ENCODE measurements at regions not wholly inside any gene's neighbourhood (a gene's known extent, or its start where the extent isn't known, plus 50 kb on each side); places are given as distances from the start of the nearest gene placed in this dataset.
A peak's percentile ranks its signal among the peaks of the same experiment; 100 is the strongest.

- no peak for DNase-seq
- no peak for ATAC-seq
- 86 to 90% (median 87%) methylated on average over 2 of the region's 2 CpGs for WGBS, 3 donors
- Histone ChIP-seq H3K9me3 (no peaks in the 10 kb centered on the region), H3K4me1 (no peaks in the 10 kb centered on the region), H3K27me3 (ENCODE audit: insufficient read depth in 3 of 3, low read length in 2 of 3) (peaks cover 0 to 3% (median 0%) of the 10 kb centered on the region in 3 donors), H3K4me3 (no peak overlapping the region), H3K27ac (no peak overlapping the region), H3K36me3 (ENCODE audit: insufficient read depth in 1 of 2, low read depth in 1 of 2) (no peaks in the 10 kb centered on the region)
- intact Hi-C loops (cut with DNase I): no loop called here
- TF ChIP-seq CTCF (IDR thresholded peaks at IDR 0.05): no peak
Measured at GRCh38 chr22:44650806-44651205, 51.2 kb upstream of the PRR5 start.

- ATAC-seq: peak in 3 of 4 donors; percentile 43 to 68 (median 64)
- no peak overlapping the region for H3K4me3 ChIP-seq
- intact Hi-C loops (cut with DNase I): no loop called here
Measured at GRCh38 chr22:44648821-44649565, 53.0 kb upstream of the PRR5 start.

GRCh38 chr22:44648085-44648820, 53.8 kb upstream of the PRR5 start:
- ATAC-seq (peak in 2 of 4 donors; percentile 22 to 43), DNase-seq (peak; percentile 51 to 58)
- Histone ChIP-seq H3K27me3 (ENCODE audit: insufficient read depth in 3 of 3, low read length in 2 of 3) (peaks cover 0 to 3% (median 0%) of the 10 kb centered on the region in 3 donors), H3K4me3 (no peak overlapping the region), H3K36me3 (ENCODE audit: insufficient read depth in 1 of 2, low read depth in 1 of 2) (no peaks in the 10 kb centered on the region), H3K9me3 (no peaks in the 10 kb centered on the region), H3K27ac (no peak overlapping the region), H3K4me1 (no peaks in the 10 kb centered on the region)
- intact Hi-C loops (cut with DNase I): no loop called here
- WGBS, 3 donors: 75 to 77% (median 77%) methylated on average over 12 of the region's 12 CpGs
- TF ChIP-seq CTCF (IDR thresholded peaks at IDR 0.05): no peak

More at GRCh38 chr22:44648821-44649565, 53.0 kb upstream of the PRR5 start:
- TF ChIP-seq CTCF (IDR thresholded peaks at IDR 0.05): no peak
- Histone ChIP-seq H3K27me3 (ENCODE audit: insufficient read depth in 3 of 3, low read length in 2 of 3) (peaks cover 0 to 3% (median 0%) of the 10 kb centered on the region in 3 donors), H3K27ac (no peak overlapping the region), H3K4me1 (no peaks in the 10 kb centered on the region), H3K36me3 (ENCODE audit: insufficient read depth in 1 of 2, low read depth in 1 of 2) (no peaks in the 10 kb centered on the region), H3K9me3 (no peaks in the 10 kb centered on the region)
- DNase-seq: peak; percentile 54 to 64
- 55 to 68% (median 63%) methylated on average over 20 of the region's 20 CpGs for WGBS, 3 donors

GRCh38 chr22:44647141-44647540, 54.9 kb upstream of the PRR5 start:
- ATAC-seq: no peak

More at GRCh38 chr22:44647141-44647540, 54.9 kb upstream of the PRR5 start:
- intact Hi-C loops (cut with DNase I): no loop called here
- 50 to 59% (median 57%) methylated on average over 7 of the region's 7 CpGs for WGBS, 3 donors
- peaks cover 0 to 5% (median 0%) of the 10 kb centered on the region in 3 donors for H3K27me3 ChIP-seq (ENCODE audit: insufficient read depth in 3 of 3, low read length in 2 of 3)
- H3K36me3 ChIP-seq (ENCODE audit: insufficient read depth in 1 of 2, low read depth in 1 of 2): no peaks in the 10 kb centered on the region
- DNase-seq: no peak
- H3K4me3 ChIP-seq: no peak overlapping the region
- no peak overlapping the region for H3K27ac ChIP-seq
- no peaks in the 10 kb centered on the region for H3K9me3 ChIP-seq
- TF ChIP-seq CTCF (IDR thresholded peaks at IDR 0.05): no peak
- no peaks in the 10 kb centered on the region for H3K4me1 ChIP-seq

Data from psoas muscle (tissue), 7 donors.